HUDEP-2 (cell line): ENCODE measurements at regions not wholly inside any gene's neighbourhood (a gene's known extent, or its start where the extent isn't known, plus 50 kb on each side); places are given as distances from the start of the nearest gene placed in this dataset.
A peak's percentile ranks its signal among the peaks of the same experiment; 100 is the strongest.
"Not testable (repeated sequence)": the region's sequence is repeated elsewhere in the genome, so short reads cannot be mapped to it uniquely, and the experiment has no call there.

Source experiments
- DNase-seq, 76 experiments: peaks; one replicate each; lab custom pipeline; 2025; ENCODE audit not compliant: unreplicated experiment in 76 of 76; lab: John Stamatoyannopoulos, UW

- DNase-seq: no peak
Observed at GRCh38 chr12:29026419-29026818, 122.7 kb upstream of the FAR2 start.

GRCh38 chr12:29029484-29029883 lies 119.6 kb upstream of the FAR2 start:
- DNase-seq: not testable (repeated sequence)

DNA sequence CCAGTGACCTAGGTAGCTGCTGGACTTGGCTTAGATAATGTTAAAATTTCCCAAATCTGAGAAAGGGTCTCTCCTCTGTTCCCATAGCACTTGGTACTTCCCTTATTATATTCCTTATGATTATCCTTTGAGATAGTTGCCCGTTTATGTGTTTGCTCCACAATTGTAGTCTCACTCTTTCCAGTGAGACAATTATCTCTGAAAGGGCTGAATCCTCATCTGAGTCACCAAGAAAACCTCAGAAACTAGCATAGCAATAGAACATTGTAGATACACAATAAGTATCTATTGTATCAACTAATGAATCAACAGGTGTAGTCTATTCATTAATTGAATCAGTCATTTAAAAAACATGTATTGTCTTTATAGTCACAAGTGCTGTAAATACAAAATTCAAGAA lies 119.1 kb upstream of the FAR2 start:
- DNase-seq: no peak

DNA sequence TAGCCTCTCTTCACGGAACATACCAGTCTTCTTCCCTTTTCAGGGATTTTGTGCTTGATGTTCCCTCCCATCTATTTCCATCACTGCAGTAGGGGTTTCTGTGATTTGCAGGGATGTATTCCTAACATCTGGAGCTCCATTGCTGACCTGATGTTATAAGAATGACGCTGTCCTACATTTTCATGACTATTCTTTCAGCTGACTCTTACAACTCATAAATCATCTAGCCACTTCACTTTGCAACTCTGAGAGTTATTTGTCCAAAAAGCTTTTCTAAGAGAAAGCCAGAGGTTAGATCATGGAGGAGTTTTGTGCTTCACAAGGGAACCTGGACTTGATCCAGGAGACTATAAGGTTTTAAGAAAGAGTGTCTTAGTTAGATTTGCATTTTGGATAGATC lies 116.6 kb upstream of the FAR2 start:
- no peak for DNase-seq

DNA sequence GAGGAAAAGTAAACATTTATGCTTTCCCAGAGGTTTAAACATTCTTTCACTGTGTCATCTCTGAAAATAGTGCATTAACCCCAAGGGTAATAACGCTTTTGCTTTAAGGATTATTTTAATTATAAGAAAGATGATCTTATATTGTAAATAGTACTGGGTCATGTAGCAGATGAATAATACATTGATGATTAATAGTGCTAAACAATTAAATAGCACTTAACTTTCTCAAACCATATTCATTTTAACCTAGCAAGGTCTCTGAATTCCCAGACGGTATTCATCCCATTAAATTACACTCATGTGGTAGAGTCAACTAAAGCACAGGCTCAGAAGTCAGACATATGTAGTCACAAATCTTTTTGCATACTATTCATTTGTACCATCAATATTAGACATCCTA lies 115.6 kb upstream of the FAR2 start:
- DNase-seq: no peak

DNA sequence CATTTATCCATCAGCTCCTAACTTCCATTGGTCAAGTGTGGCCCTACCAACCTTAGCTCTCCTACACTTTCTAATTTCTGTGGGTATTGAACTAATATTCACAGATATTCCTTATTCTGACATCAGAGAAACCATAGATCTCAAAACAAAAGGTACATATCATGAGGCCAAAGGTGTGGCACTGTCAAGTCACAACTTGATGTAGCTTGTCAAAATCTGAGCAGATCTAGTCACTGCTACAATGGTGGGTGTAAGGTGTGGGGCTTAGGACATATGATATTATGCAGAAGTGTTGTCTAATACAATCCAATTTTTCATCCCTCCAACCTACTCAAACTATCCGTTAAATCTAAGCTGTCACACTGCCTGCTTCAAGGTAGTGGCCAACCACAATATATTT lies 114.0 kb upstream of the FAR2 start:
- no peak for DNase-seq

DNA sequence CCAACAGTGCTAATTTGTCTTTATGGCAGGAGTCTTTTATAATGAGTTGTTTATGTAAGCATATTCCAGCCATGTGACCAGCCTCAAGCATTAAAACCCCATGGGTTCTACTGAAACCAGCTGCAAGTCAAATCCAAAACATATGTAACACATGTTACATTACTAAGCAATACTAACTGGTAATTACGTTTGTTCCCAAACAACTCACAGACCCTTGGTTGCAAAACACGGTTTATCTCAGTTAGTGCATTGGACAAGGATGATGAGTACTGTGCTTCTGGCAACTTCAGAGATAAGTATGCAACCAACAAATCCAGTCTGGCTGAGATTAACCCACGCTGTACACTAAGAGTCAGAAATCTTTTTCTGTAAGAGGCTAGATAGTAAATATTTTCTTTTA lies 110.1 kb upstream of the FAR2 start:
- no peak for DNase-seq

- no peak for DNase-seq
Observed at GRCh38 chr12:29041621-29042020, 107.5 kb upstream of the FAR2 start.

GRCh38 chr12:29043069-29043468 lies 106.0 kb upstream of the FAR2 start:
- no peak for DNase-seq

- no peak for DNase-seq
Observed at GRCh38 chr12:29044799-29045198, 104.3 kb upstream of the FAR2 start.

DNA sequence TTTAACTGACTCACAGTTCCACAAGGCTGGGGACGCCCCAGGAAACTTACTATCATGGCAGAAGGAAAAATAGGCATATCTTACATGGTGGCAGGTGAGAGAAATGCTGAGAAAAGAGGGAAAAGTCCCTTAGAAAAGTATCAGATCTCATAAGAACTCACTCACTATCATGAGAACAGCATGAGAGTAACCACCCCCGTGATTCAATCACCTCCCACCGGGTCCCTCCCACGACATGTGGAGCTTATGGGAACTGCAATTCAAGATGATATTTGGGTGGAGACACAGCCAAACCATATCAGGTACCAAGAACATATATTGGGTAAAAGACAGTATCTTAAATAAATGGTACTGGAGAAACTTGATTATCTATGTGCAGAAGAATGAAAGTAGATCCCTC lies 100.3 kb upstream of the FAR2 start:
- DNase-seq: peak in 2 of 76 experiments; percentile 3 to 4

GRCh38 chr12:29050503-29050902 lies 98.6 kb upstream of the FAR2 start:
- DNase-seq: no peak

DNA sequence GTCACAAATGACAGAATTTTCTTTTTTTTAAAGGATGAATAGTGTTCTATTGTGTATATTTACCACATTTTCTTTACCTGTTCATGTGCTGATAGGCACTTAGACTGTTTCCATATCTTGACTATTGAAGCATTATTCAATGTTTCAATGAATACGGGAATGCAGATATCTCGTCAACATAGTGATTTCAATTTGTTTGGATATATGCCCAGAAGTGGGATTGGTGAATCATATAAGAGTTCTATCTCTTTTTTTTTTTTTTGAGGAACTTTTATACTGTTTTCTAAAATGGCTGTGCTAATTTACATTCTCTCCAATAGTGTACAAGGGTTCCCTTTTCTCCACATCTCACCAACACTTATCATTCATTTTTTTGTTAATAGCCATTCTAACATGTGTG lies 97.9 kb upstream of the FAR2 start:
- DNase-seq: no peak

DNA sequence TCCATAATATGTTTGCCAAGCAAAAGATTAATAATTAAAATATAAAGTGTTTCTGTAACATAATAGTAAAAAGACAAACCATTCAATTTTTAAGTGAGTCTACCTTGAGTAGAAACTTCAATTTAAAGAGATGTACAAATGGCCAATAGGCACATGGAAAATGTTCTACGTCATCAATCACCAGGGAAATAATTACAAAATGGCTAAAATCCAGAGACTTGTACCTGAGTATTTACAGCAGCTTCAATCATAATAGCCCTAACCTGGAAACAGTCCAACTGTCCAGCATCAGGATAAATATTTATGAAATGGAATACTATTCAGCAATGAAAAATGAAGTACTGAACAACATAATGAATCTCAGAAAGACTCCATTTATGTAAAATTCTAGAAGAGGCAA lies 95.5 kb upstream of the FAR2 start:
- DNase-seq: no peak

- no peak for DNase-seq
Observed at GRCh38 chr12:29054858-29055663, 94.0 kb upstream of the FAR2 start.

- DNase-seq: peak in 1 of 76 experiments; percentile 4
Observed at GRCh38 chr12:29066011-29066588, 83.0 kb upstream of the FAR2 start.

GRCh38 chr12:29067430-29067829 lies 81.6 kb upstream of the FAR2 start:
- DNase-seq: no peak

DNA sequence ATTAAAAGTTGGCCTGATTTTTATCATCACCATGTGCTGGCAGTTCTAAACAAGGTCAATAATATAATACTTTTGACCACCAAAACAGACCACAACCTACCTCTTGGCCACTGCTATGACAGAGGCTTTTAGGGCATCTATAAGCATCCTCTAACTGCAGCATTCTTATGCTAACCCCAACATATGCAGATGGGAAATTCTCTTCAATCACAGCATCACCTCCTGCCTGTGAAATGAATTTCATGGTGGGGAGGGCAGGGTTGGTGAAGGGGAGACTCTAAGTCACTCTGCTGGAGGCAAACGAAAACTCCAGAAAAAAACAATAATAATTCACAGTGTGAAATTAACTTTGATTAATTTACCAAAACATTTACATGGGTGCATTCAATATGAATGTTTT lies 78.8 kb upstream of the FAR2 start:
- DNase-seq: no peak

DNA sequence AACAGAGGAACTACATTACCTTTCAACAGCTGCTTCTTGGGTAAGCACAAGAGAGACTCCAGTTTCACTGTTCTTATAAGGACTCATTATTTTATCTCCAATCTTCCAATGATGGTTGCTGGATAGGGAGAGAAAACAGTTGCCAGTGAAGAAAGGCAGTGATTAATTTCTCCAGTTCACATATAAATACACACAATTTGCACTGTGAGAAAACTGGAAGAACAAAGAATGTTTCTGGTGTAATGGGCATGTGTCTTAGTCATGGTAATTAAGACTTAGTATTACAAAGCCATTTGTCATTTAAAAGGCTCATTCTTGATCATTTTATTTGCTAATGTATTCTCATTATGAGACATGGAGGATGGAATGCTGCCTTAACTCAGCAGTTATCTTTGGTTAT lies 78.0 kb upstream of the FAR2 start:
- no peak for DNase-seq

- no peak for DNase-seq
Observed at GRCh38 chr12:29072631-29073030, 76.4 kb upstream of the FAR2 start.

DNA sequence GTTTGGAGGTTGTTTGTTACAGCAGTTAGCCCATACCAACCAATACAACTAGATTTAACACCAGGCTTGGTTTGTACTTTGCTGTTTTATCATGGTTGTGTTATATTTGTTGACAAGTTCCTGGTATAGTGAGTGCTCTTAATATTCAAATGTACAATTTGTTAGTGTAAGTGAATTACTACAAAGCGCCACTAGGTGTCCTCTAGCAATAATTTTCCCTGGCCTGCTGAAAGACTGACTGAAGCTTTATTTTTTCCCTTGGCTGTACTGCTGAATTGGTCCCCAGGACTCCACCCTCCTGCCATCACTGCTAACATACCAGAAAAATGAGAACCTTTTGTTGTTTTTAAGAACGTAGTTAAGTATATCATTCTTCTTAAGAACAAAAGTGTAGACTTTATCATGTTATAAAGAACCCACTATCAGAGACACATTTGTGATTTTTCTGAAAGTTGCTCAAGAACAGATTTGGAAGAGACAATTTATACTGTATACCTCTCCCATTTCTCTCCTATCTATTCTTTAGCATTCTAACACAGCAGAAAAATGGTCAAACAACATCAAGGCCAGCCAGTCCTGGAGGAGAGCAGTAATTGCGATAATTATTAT lies 75.3 kb upstream of the FAR2 start:
- peak in 18 of 76 experiments; percentile 0 to 38 (median 13) for DNase-seq

DNA sequence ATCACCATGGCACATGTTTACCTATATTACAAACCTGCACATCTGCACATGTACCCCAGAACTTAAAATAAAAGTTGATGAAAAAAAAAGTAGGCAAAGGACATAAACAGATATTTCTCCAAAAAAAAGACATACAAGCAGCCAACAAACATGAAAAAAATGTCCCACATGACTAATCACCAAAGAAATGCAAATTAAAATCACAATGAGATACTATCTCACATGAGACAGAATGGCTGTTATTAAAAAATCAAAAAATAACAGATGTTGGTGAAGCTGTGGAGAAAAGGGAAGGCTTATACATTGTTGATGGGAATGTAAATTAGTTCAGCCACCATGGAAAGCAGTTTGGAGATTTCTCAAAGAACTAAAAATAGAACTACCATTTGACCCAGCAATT lies 68.0 kb upstream of the FAR2 start:
- no peak for DNase-seq
